ENCODE measurements at regions not wholly inside any gene's neighbourhood (a gene's known extent, or its start where the extent isn't known, plus 50 kb on each side); places are given as distances from the start of the nearest gene placed in this dataset.

DNA sequence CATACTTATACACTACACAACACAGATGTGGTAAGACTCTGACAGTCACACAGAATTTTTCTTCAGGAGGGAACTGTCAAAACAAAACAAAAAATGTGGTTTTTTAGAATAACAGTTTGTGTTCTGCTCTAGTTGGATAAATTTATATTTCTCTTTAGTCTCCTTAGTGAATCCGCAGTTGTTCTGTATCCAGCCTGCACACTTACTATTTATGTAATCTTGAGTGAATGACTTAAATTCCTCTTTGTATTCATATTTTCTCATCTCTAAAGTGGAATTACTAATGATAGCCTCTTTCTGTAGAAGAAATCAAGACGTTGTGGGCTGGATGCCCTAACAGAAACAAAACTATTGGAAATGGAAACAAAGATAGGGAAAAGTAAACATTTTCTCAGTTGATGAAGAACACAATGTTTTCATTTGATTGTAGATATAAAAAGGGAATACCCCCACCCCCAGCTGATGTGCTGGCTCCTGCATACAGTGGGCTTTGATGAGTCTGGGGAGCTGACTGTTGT lies 375.2 kb downstream of the TRIB2 start:
- no peak overlapping the region for H2AFZ ChIP-seq (ENCODE audit: low read depth, low read length)
- no peaks in the 10 kb centered on the region for H3K36me3 ChIP-seq (ENCODE audit: control insufficient read depth in 2 of 2, extremely low read depth in 1 of 2, insufficient read depth in 2 of 2, low read length in 2 of 2)
- no peak overlapping the region for H3K4me2 ChIP-seq (ENCODE audit: insufficient read depth, low read length)
- no peaks in the 10 kb centered on the region for H3K9me1 ChIP-seq (replicated peaks; ENCODE audit: control insufficient read depth, extremely low read depth, insufficient read depth, low read length)
- POLR2A ChIA-PET = no interaction called here
- FAIRE-seq = no peak
- dilution Hi-C loops (cut with MboI; ENCODE audit: extremely low pct_ligation_motif_present, low sequenced_read_pairs) = no loop called here
- no peaks in the 10 kb centered on the region for H3K79me2 ChIP-seq (ENCODE audit: control insufficient read depth, insufficient read depth, low read length)
- no TSS peak for BruUV-seq (replicated peaks)
- CTCF ChIA-PET = no interaction called here
- H3K9ac ChIP-seq (replicated peaks; ENCODE audit: extremely low read depth, insufficient read depth, low read length) = no peak overlapping the region
- no peaks in the 10 kb centered on the region for H3K27me3 ChIP-seq (ENCODE audit: control insufficient read depth in 2 of 2, insufficient read depth in 2 of 2, low read length in 2 of 2)
- H3K4me1 ChIP-seq (ENCODE audit: control insufficient read depth, extremely low read depth, insufficient read depth, low read length) = no peaks in the 10 kb centered on the region
- no peak overlapping the region for H3K27ac ChIP-seq (ENCODE audit: insufficient read depth, low read depth, low read length)
- no peaks in the 10 kb centered on the region for H3K9me3 ChIP-seq (replicated peaks; ENCODE audit: control insufficient read depth, insufficient read depth, low read length)
- no peaks in the 10 kb centered on the region for H4K20me1 ChIP-seq (replicated peaks; ENCODE audit: control insufficient read depth, extremely low read depth, insufficient read depth, low read length)
- TF ChIP-seq POLR2AphosphoS5 (IDR thresholded peaks at IDR 0.05; ENCODE audit: insufficient read depth, low read depth, low read length) (no peak), EZH2 (IDR thresholded peaks at IDR 0.05; ENCODE audit: borderline replicate concordance, low read depth, low read length, severe bottlenecking) (no peak)
- TF ChIP-seq, protein P1, sequence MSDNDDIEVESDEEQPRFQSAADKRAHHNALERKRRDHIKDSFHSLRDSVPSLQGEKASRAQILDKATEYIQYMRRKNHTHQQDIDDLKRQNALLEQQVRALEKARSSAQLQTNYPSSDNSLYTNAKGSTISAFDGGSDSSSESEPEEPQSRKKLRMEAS (IDR thresholded peaks at IDR 0.05; ENCODE audit: insufficient read depth, insufficient read length) = no peak
- DNase-seq (ENCODE audit: low read depth, low spot score) = no peak
- intact Hi-C loops (cut with micrococcal nuclease) = no loop called here
- no peak overlapping the region for H3K4me3 ChIP-seq (replicated peaks in 1 of 3; ENCODE audit: insufficient read depth in 1 of 3, low read depth in 1 of 3, low read length in 3 of 3)

DNA sequence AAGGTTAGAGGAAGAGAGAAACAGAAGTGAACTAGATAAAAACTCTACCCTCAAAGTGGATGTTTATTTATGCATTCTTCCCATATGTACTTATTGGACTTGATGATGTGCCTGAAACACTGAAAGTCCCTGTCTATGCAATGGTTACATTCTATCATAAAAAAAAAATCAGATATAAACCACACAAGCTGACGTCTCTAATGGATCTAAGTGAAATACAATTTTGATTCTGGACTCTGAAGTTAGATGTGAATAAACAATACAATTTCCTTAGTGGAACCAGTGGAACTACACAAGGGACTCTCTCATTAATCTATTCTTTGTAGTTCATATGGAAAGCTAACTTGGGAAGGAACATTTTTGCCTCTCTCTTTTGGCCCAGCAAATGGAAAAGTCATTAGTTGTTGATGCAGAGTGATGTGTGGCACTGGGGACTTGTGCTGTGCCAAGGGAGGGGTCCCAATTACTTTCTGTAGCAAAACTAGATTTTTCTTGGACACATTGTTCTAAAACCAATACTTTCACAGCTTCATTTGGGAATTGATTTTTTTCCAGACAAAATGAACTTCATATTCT lies 376.8 kb downstream of the TRIB2 start:
- no peaks in the 10 kb centered on the region for H3K27me3 ChIP-seq (ENCODE audit: control insufficient read depth in 2 of 2, insufficient read depth in 2 of 2, low read length in 2 of 2)
- CTCF ChIA-PET = no interaction called here
- H3K9me1 ChIP-seq (replicated peaks; ENCODE audit: control insufficient read depth, extremely low read depth, insufficient read depth, low read length) = no peaks in the 10 kb centered on the region
- intact Hi-C loops (cut with micrococcal nuclease) = no loop called here
- dilution Hi-C loops (cut with MboI; ENCODE audit: extremely low pct_ligation_motif_present, low sequenced_read_pairs) = no loop called here
- H3K79me2 ChIP-seq (ENCODE audit: control insufficient read depth, insufficient read depth, low read length) = no peaks in the 10 kb centered on the region
- H3K4me1 ChIP-seq (ENCODE audit: control insufficient read depth, extremely low read depth, insufficient read depth, low read length) = no peaks in the 10 kb centered on the region
- H3K9ac ChIP-seq (replicated peaks; ENCODE audit: extremely low read depth, insufficient read depth, low read length) = no peak overlapping the region
- no peak for FAIRE-seq
- no peak for DNase-seq (ENCODE audit: low read depth, low spot score)
- no peaks in the 10 kb centered on the region for H3K9me3 ChIP-seq (replicated peaks; ENCODE audit: control insufficient read depth, insufficient read depth, low read length)
- no peaks in the 10 kb centered on the region for H4K20me1 ChIP-seq (replicated peaks; ENCODE audit: control insufficient read depth, extremely low read depth, insufficient read depth, low read length)
- no peak overlapping the region for H2AFZ ChIP-seq (ENCODE audit: low read depth, low read length)
- no TSS peak for BruUV-seq (replicated peaks)
- no peak overlapping the region for H3K27ac ChIP-seq (ENCODE audit: insufficient read depth, low read depth, low read length)
- POLR2A ChIA-PET = no interaction called here
- no peak overlapping the region for H3K4me2 ChIP-seq (ENCODE audit: insufficient read depth, low read length)
- no peaks in the 10 kb centered on the region for H3K36me3 ChIP-seq (ENCODE audit: control insufficient read depth in 2 of 2, extremely low read depth in 1 of 2, insufficient read depth in 2 of 2, low read length in 2 of 2)
- TF ChIP-seq FOS (IDR thresholded peaks at IDR 0.05; ENCODE audit: borderline replicate concordance, insufficient read depth, low read length) (no peak), MYC (IDR thresholded peaks at IDR 0.05; ENCODE audit: low read depth, low read length) (no peak), POLR2A (IDR thresholded peaks at IDR 0.05; ENCODE audit: low read depth, low read length) (no peak), GATA2 (IDR thresholded peaks at IDR 0.05; ENCODE audit: insufficient read depth, insufficient read length, low read depth, low read length) (no peak), JUN (IDR thresholded peaks at IDR 0.05; ENCODE audit: borderline replicate concordance, insufficient read depth, insufficient read length, low read depth) (no peak), POLR2AphosphoS5 (IDR thresholded peaks at IDR 0.05; ENCODE audit: insufficient read depth, low read depth, low read length) (no peak)
- TF ChIP-seq, protein P2, sequence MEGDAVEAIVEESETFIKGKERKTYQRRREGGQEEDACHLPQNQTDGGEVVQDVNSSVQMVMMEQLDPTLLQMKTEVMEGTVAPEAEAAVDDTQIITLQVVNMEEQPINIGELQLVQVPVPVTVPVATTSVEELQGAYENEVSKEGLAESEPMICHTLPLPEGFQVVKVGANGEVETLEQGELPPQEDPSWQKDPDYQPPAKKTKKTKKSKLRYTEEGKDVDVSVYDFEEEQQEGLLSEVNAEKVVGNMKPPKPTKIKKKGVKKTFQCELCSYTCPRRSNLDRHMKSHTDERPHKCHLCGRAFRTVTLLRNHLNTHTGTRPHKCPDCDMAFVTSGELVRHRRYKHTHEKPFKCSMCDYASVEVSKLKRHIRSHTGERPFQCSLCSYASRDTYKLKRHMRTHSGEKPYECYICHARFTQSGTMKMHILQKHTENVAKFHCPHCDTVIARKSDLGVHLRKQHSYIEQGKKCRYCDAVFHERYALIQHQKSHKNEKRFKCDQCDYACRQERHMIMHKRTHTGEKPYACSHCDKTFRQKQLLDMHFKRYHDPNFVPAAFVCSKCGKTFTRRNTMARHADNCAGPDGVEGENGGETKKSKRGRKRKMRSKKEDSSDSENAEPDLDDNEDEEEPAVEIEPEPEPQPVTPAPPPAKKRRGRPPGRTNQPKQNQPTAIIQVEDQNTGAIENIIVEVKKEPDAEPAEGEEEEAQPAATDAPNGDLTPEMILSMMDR (IDR thresholded peaks at IDR 0.05; ENCODE audit: extremely low read depth in 1 of 2, insufficient read depth in 1 of 2, low read depth in 1 of 2, low read length in 2 of 2) = no peak
- TF ChIP-seq, protein P1 (IDR thresholded peaks at IDR 0.05; ENCODE audit: insufficient read depth, insufficient read length) = no peak
- H3K4me3 ChIP-seq (replicated peaks in 1 of 3; ENCODE audit: insufficient read depth in 1 of 3, low read depth in 1 of 3, low read length in 3 of 3) = no peak overlapping the region

Data from endothelial cell of umbilical vein (primary cell).